ENCODE measurements at regions not wholly inside any gene's neighbourhood (a gene's known extent, or its start where the extent isn't known, plus 50 kb on each side); places are given as distances from the start of the nearest gene placed in this dataset.

DNA sequence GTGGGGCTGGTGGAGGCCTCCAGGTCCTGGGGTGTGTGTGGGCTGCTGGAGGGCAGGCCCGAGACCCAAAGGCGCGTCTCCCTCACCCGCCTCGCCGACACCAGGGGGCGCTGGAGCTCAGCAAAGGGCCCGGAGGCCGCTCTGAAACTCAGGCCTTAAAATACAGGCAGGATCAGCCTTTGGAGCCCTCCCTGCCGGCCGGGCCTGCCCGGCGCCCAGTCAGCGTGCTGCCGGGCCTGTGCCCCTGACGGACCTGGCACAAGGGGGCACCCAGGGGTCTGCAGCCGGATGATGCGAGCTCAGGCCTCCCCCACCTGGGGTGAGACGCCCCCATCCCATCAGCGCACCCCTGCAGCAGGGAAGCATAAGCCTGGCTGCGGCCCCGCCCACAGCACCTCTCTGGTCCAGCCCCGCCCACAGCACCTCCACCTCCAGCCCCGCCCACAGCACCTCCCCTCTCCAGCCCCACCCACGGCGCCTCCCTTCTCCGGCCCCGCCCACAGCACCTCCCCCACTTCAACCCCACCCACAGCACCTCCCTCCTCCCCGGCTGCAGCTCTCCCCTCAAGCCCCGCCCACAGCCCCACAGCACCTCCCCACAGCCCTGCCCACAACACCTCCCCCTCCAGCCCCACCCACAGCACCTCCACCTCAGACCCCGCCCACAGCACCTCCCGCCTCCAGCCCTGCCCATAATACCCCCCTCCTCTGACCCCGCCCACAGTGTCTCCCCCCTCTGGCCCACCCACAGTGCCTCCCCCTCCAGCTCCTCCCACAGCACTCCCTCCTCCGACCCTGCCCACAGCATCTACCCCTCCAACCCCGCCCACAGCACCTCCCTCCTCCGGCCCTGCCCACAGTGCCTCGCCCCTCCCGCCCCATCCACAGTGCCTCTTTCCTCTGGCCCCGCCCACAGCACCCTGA, 92.8 kb upstream of the OTOS start:
- FAIRE-seq (no peak), ATAC-seq (peak; percentile 70 to 86 (median 78))
- intact Hi-C loops (cut with DNase I): loop anchor here in 2 of 3 donors (2.0 to 5.0 kb wide), 2 partner anchors 204 to 206 kb away; partner anchors contain the start of gene GPC1 (in 1 of the 2)

GRCh38 chr2:240233885-240234502, 93.5 kb upstream of the OTOS start:
- 19 to 24% methylated on average over 14 to 15 of the region's 15 CpGs for WGBS, 2 donors
- no peaks in the 10 kb centered on the region for H3K9me3 ChIP-seq
- no peaks in the 10 kb centered on the region for H3K27me3 ChIP-seq
- intact Hi-C loops (cut with DNase I): loop anchor here in 2 of 3 donors (2.0 to 5.0 kb wide), 2 partner anchors 203 to 205 kb away; partner anchors contain the start of gene GPC1 (in 1 of the 2)
- H3K27ac ChIP-seq: peak overlapping the region in 3 of 4 donors; percentile 19 to 64 (median 64)
- ATAC-seq (peak in 3 of 4 donors; percentile 1 to 4 (median 4)), DNase-seq (peak in 4 of 6 donors; percentile 61 to 81 (median 68)), FAIRE-seq (no peak)
- TF ChIP-seq CTCF (IDR thresholded peaks at IDR 0.05): no peak
- H3K4me1 ChIP-seq: peaks cover 16 to 25% (median 23%) of the 10 kb centered on the region in 3 donors
- peak overlapping the region in 1 of 4 donors; percentile 20 for H3K4me3 ChIP-seq
- H3K36me3 ChIP-seq: no peaks in the 10 kb centered on the region

More for the DNA sequence above, 92.8 kb upstream of the OTOS start:
- peak; percentile 85 to 91 (median 88) for TF ChIP-seq CTCF (IDR thresholded peaks at IDR 0.05)
- H3K9me3 ChIP-seq: no peaks in the 10 kb centered on the region
- no peaks in the 10 kb centered on the region for H3K36me3 ChIP-seq
- peak; percentile 89 to 99 (median 96) for DNase-seq
- peaks cover 13 to 24% (median 16%) of the 10 kb centered on the region in 3 donors for H3K4me1 ChIP-seq
- no peaks in the 10 kb centered on the region for H3K27me3 ChIP-seq
- 2% methylated on average over 21 to 39 of the region's 39 CpGs for WGBS, 2 donors
- peak overlapping the region in 2 of 4 donors; percentile 27 to 40 for H3K4me3 ChIP-seq
- peak overlapping the region; percentile 38 to 66 (median 56) for H3K27ac ChIP-seq

- TF ChIP-seq CTCF (IDR thresholded peaks at IDR 0.05): no peak
- WGBS, 2 donors: 68 to 74% methylated on average over 8 of the region's 8 CpGs
- Histone ChIP-seq H3K36me3 (no peaks in the 10 kb centered on the region), H3K27ac (peak overlapping the region in 2 of 4 donors; percentile 64), H3K4me1 (peaks cover 16 to 25% (median 23%) of the 10 kb centered on the region in 3 donors), H3K9me3 (no peaks in the 10 kb centered on the region), H3K27me3 (no peaks in the 10 kb centered on the region), H3K4me3 (no peak overlapping the region)
- no peak for FAIRE-seq
- DNase-seq: peak in 4 of 6 donors; percentile 14 to 45 (median 28)
- intact Hi-C loops (cut with DNase I): loop anchor here in 1 of 3 donors (5.0 kb wide), 1 partner anchor 203 kb away; the partner anchor contains the start of gene GPC1
- ATAC-seq: no peak
Observed at GRCh38 chr2:240234503-240234951, 94.1 kb upstream of the OTOS start.

DNA sequence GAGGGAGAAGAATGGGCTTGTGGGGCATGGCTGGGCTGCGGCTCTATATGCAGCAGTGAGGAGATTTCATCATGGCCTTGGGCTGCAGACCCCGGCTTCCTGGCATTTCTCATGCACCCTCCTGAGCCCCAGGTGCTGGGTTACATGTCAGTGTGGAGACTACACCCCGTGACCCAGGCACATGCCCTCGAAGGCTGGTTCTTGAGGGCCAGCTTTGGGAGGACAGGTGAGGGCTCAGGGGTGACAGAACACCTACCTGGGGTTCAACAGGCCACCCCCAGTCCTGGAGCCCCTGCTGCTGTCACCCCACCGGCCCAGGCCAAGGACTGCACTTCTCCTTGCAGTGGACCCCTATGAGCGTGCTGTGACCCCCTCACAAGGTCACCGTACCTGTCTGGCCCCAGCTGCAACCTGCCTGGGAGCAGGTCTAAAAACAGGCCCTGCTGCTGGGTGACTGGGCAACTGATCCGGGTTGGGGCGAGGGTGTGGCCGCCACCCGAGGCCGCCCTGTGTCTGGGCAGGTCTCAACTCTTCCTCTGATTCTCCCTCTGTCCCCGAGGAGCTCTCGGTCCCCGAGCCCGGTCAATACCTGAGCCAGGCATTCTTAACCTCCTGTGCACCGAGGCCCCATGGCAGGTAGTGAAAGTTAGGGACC, 94.8 kb upstream of the OTOS start:
- no peak for FAIRE-seq

More for the DNA sequence above, 94.8 kb upstream of the OTOS start:
- Histone ChIP-seq H3K27me3 (no peaks in the 10 kb centered on the region), H3K36me3 (no peaks in the 10 kb centered on the region), H3K4me3 (no peak overlapping the region), H3K27ac (no peak overlapping the region), H3K4me1 (peaks cover 16 to 25% (median 23%) of the 10 kb centered on the region in 3 donors), H3K9me3 (no peaks in the 10 kb centered on the region)
- no peak for TF ChIP-seq CTCF (IDR thresholded peaks at IDR 0.05)
- DNase-seq: peak in 3 of 6 donors; percentile 39 to 75 (median 54)
- intact Hi-C loops (cut with DNase I): no loop called here
- no peak for ATAC-seq
- 88% methylated on average over 17 of the region's 17 CpGs for WGBS, 2 donors

All from pancreas (tissue), 10 donors.